ENCODE measurements at regions not wholly inside any gene's neighbourhood (a gene's known extent, or its start where the extent isn't known, plus 50 kb on each side); places are given as distances from the start of the nearest gene placed in this dataset.

GRCh38 chr3:159583662-159584061, 405.0 kb upstream of the IL12A start:
- TF ChIP-seq TAF1 (IDR thresholded peaks at IDR 0.05; ENCODE audit: borderline replicate concordance, low read depth, low read length): no peak
- TF ChIP-seq POLR2AphosphoS5 (IDR thresholded peaks at IDR 0.05; ENCODE audit: low read depth, low read length): no peak
- TF ChIP-seq POLR2A (IDR thresholded peaks at IDR 0.05; ENCODE audit: low read depth, low read length): no peak

Measured in GM12892 (cell line).